ENCODE measurements at regions not wholly inside any gene's neighbourhood (a gene's known extent, or its start where the extent isn't known, plus 50 kb on each side); places are given as distances from the start of the nearest gene placed in this dataset.

DNA sequence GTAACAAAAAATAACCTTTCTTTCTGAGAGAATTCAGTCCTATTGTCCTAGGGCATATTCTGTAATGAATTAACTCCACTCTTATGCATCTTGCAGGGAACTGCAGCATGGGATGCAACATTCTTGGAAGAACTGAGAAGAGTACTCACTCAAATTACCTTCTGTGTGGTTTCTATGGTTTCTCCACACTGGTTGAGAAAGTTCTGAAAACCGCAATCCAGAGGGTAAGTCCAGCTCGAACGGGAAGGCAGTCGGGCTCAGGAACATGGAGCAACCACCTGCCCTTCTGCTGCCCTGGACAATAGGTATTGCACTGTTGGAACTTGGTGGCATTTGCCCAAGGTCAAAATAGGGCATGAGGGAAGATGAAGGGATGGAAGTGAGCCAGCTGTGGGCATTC, 59.6 kb upstream of the CDK13 start:
- no peak for DNase-seq (ENCODE audit: low read depth in 1 of 2, low spot score in 1 of 2)
- H3K27ac ChIP-seq: no peak overlapping the region
- no peak for FAIRE-seq
- no peak for TF ChIP-seq HEYL (CRISPR knock-in tag; IDR thresholded peaks at IDR 0.05)
- TF ChIP-seq, protein P1, sequence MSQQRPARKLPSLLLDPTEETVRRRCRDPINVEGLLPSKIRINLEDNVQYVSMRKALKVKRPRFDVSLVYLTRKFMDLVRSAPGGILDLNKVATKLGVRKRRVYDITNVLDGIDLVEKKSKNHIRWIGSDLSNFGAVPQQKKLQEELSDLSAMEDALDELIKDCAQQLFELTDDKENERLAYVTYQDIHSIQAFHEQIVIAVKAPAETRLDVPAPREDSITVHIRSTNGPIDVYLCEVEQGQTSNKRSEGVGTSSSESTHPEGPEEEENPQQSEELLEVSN (IDR thresholded peaks at IDR 0.05; ENCODE audit: borderline replicate concordance, low read depth): no peak
- no peak for TF ChIP-seq JUNB (IDR thresholded peaks at IDR 0.05)
- TF ChIP-seq, protein P2, sequence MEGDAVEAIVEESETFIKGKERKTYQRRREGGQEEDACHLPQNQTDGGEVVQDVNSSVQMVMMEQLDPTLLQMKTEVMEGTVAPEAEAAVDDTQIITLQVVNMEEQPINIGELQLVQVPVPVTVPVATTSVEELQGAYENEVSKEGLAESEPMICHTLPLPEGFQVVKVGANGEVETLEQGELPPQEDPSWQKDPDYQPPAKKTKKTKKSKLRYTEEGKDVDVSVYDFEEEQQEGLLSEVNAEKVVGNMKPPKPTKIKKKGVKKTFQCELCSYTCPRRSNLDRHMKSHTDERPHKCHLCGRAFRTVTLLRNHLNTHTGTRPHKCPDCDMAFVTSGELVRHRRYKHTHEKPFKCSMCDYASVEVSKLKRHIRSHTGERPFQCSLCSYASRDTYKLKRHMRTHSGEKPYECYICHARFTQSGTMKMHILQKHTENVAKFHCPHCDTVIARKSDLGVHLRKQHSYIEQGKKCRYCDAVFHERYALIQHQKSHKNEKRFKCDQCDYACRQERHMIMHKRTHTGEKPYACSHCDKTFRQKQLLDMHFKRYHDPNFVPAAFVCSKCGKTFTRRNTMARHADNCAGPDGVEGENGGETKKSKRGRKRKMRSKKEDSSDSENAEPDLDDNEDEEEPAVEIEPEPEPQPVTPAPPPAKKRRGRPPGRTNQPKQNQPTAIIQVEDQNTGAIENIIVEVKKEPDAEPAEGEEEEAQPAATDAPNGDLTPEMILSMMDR (IDR thresholded peaks at IDR 0.05): no peak
- no peak for TF ChIP-seq KDM5A (IDR thresholded peaks at IDR 0.05)
- CTCF ChIA-PET: interaction anchor here (1.0 kb wide), 1 partner anchor 9 kb away, joined by 3 read pairs; no protein-coding TSS in a partner anchor
- WGBS (ENCODE audit: missing lambda C conversion rate): 48% methylated on average over 4 of the region's 4 CpGs
- POLR2A ChIA-PET: no interaction called here
- peak in 1 of 2 experiments; percentile 32; a peak in 1 of 6 replicates for ATAC-seq
- H3K4me3 ChIP-seq: no peak overlapping the region
- no peaks in the 10 kb centered on the region for H3K9me3 ChIP-seq
- no peak overlapping the region for H3K4me2 ChIP-seq
- peaks cover 3% of the 10 kb centered on the region; the same call in 1 of the 3 replicates for H3K4me1 ChIP-seq

DNA sequence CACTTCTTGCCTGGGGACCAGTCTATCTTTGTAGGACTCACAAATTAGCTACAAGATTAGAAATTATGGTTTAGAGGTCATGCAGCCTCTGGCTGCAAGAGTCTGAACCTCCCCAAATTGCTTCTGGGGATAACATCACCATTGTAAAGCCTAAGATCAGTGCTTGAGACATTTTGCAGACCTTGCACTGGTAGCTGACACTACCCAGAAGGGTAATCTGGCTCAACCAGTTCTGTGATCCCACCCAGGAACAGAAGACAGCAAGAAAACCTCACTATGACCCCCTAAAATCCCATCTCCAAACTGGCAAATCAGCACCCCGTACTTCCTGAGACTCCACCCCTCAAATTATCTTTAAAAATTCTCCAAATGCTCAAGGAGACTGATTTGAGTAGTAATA, 58.2 kb upstream of the CDK13 start:
- CTCF ChIA-PET: interaction anchor here (1.9 to 10.8 kb wide), 2 partner anchors 160 to 243 kb away, joined by 4 to 107 read pairs; partner anchors contain the start of genes MPLKIP and SUGCT
- ATAC-seq (no peak), DNase-seq (ENCODE audit: low read depth in 1 of 2, low spot score in 1 of 2) (no peak), FAIRE-seq (no peak)
- POLR2A ChIA-PET: no interaction called here
- TF ChIP-seq, protein P3, sequence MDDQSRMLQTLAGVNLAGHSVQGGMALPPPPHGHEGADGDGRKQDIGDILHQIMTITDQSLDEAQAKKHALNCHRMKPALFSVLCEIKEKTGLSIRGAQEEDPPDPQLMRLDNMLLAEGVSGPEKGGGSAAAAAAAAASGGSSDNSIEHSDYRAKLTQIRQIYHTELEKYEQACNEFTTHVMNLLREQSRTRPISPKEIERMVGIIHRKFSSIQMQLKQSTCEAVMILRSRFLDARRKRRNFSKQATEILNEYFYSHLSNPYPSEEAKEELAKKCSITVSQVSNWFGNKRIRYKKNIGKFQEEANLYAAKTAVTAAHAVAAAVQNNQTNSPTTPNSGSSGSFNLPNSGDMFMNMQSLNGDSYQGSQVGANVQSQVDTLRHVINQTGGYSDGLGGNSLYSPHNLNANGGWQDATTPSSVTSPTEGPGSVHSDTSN (IDR thresholded peaks at IDR 0.05): no peak
- no peak for TF ChIP-seq BHLHE40 (IDR thresholded peaks at IDR 0.05; ENCODE audit: low read depth, low read length)
- TF ChIP-seq ZFP36 (IDR thresholded peaks at IDR 0.05; ENCODE audit: borderline replicate concordance, partially characterized antibody): no peak
- no peak overlapping the region for H3K4me3 ChIP-seq
- no peaks in the 10 kb centered on the region for H3K9me3 ChIP-seq
- WGBS (ENCODE audit: missing lambda C conversion rate): 0% methylated on average over 1 of the region's 1 CpG
- H3K4me2 ChIP-seq: no peak overlapping the region
- no peak overlapping the region for H3K27ac ChIP-seq
- H3K4me1 ChIP-seq: peaks cover 3% of the 10 kb centered on the region; the same call in 1 of the 3 replicates

DNA sequence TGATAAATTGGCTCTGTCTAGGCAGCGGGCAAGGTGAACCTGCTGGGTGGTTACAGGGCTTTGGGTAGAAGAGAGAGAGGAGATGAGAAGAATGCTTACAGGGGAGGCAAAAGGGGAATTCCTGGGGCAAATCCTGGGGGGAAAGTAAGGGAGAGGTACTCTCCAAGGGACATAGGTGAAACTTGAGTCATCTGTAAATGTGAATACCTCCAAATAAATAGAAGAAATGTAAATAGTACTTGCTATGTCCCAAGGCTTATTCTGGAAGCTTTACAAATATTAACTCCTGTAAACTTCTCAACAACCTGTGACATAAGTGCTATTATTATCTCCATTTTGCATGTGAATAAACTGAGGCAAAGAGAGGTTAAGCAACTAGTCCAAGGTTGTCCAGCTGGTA, 57.7 kb upstream of the CDK13 start:
- Histone ChIP-seq H3K4me1 (peaks cover 3% of the 10 kb centered on the region; the same call in 1 of the 3 replicates), H3K4me2 (no peak overlapping the region), H3K9me3 (no peaks in the 10 kb centered on the region), H3K4me3 (no peak overlapping the region), H3K27ac (no peak overlapping the region)
- DNase-seq (ENCODE audit: low read depth in 1 of 2, low spot score in 1 of 2) (no peak), FAIRE-seq (no peak), ATAC-seq (no peak)
- 11% methylated on average over 1 of the region's 1 CpG for WGBS (ENCODE audit: missing lambda C conversion rate)
- CTCF ChIA-PET: interaction anchor here (0.9 to 10.8 kb wide), 3 partner anchors 8 to 243 kb away, joined by 4 to 107 read pairs (median 4); partner anchors contain the start of genes MPLKIP and SUGCT
- POLR2A ChIA-PET: no interaction called here
- no peak for TF ChIP-seq HDAC2 (IDR thresholded peaks at IDR 0.05)
- TF ChIP-seq RAD21 (conservative IDR thresholded peaks at IDR 0.05 in 1 of 2, IDR thresholded peaks at IDR 0.05 in 1 of 2): no peak
- TF ChIP-seq NR3C1 (IDR thresholded peaks at IDR 0.05): no peak

DNA sequence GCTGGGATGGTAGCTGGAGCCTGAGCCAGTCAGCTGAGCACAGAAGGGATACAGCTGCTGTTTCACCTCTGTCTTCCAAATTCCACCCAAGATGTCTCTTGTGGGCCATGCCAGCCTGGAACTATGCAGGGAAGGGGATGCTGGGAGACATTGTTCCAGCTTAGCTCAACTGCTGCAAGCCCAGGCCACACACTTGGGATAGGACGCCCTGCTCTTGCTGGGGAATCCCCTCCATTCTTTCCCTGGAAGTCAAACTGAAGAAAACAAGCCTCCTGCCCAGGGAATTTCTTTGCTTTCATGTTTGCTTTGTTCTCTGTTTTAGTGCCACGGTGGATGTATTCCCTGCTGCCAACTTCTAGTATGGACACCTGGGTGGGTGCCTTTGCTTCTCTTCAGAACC, 55.2 kb upstream of the CDK13 start:
- 0% methylated on average over 2 of the region's 2 CpGs for WGBS (ENCODE audit: missing lambda C conversion rate)
- DNase-seq (ENCODE audit: low read depth in 1 of 2, low spot score in 1 of 2) (no peak), FAIRE-seq (no peak), ATAC-seq (peak in 1 of 2 experiments; percentile 33; a peak in 2 of 6 replicates)
- Histone ChIP-seq H3K4me2 (no peak overlapping the region), H3K4me3 (no peak overlapping the region), H3K4me1 (peaks cover 3% of the 10 kb centered on the region; the same call in 1 of the 3 replicates), H3K27ac (no peak overlapping the region), H3K9me3 (no peaks in the 10 kb centered on the region)
- CTCF ChIA-PET: interaction anchor here (0.9 to 10.8 kb wide), 12 partner anchors 8 to 315 kb away, joined by 3 to 107 read pairs (median 6); no protein-coding TSS in a partner anchor
- TF ChIP-seq RAD21 (conservative IDR thresholded peaks at IDR 0.05 in 1 of 2, IDR thresholded peaks at IDR 0.05 in 1 of 2) (no peak), RARB (CRISPR knock-in tag; IDR thresholded peaks at IDR 0.05) (no peak), EP300 (IDR thresholded peaks at IDR 0.05) (no peak)
- TF ChIP-seq, protein P4, sequence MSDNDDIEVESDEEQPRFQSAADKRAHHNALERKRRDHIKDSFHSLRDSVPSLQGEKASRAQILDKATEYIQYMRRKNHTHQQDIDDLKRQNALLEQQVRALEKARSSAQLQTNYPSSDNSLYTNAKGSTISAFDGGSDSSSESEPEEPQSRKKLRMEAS (IDR thresholded peaks at IDR 0.05): no peak
- TF ChIP-seq, protein P1 (IDR thresholded peaks at IDR 0.05; ENCODE audit: borderline replicate concordance, low read depth): no peak
- POLR2A ChIA-PET: no interaction called here
